ENCODE measurements at regions not wholly inside any gene's neighbourhood (a gene's known extent, or its start where the extent isn't known, plus 50 kb on each side); places are given as distances from the start of the nearest gene placed in this dataset.

DNA sequence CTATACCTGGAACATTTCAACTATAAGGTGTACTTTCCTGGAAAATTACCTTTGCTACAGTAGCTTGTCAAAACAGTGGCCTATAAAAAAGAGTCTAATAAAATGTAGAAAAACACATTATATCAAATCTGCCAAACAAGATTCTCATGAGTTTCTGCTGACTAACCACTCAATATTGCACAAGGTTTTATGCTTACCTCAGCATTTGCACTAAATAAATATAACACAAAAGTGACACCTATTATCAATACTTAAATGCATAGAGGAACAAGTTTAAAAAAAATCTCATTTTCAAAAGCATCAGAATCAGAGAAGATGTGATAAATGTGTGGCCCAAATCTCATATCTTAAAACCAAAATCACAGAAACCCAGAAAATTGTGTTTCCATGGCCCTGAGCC is 281.4 kb downstream of the RSL24D1 start:
- DNase-seq (no peak), ATAC-seq (no peak)
- intact Hi-C loops (cut with DNase I, micrococcal nuclease) = no loop called here

DNA sequence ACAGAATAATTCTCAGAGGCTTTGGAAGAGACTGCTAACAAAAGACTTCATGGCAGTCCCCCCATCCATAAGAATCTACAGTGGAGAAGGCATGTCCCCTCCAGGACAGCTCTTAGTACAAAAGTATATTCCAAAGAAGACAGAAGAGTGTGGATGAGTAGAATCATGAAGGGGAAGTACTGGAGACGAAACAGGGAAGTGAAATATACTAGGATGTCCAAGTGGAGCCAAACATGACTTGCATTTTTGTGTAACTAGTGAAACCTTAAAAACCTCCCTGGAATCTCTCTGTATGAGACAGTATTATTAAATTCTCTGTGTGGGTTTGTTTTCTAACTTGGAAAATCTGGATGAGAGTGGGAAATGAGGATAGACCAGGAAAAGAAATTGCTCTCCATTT is 312.4 kb downstream of the RSL24D1 start:
- intact Hi-C loops (cut with DNase I, micrococcal nuclease) = no loop called here
- no peak for DNase-seq
- ATAC-seq = no peak

- intact Hi-C loops (cut with DNase I, micrococcal nuclease) = no loop called here
- ATAC-seq (no peak), DNase-seq (no peak)
These were observed 336.8 kb downstream of the RSL24D1 start for GRCh38 chr15:54859982-54860381.

- no peak for DNase-seq
These were observed 342.1 kb downstream of the RSL24D1 start for GRCh38 chr15:54854667-54855066.

DNA sequence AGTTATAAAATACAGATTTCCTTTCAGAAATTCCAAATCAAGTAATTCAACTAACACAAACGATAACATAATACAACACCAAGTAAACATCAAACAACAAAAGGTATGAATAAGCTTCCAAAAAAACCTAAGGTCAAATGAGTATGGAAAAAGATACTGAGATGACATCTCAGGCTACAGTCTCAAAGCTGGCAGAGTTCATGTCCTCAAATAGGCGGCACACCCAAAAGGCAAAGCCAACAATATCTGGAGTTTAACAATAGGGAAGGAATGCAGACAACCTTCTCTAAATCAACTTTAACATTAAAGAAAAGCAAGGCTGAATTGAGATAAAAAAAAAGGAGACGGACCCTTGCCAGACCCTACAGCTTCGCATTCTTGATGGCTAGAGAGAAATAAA is 346.6 kb downstream of the RSL24D1 start:
- intact Hi-C loops (cut with DNase I, micrococcal nuclease) = no loop called here
- DNase-seq (no peak), ATAC-seq (no peak)

More at GRCh38 chr15:54854667-54855066, 342.1 kb downstream of the RSL24D1 start:
- no peak for ATAC-seq
- intact Hi-C loops (cut with DNase I, micrococcal nuclease) = no loop called here

GRCh38 chr15:54843006-54843405 is 353.7 kb downstream of the RSL24D1 start:
- no peak for ATAC-seq
- intact Hi-C loops (cut with DNase I, micrococcal nuclease) = no loop called here

DNA sequence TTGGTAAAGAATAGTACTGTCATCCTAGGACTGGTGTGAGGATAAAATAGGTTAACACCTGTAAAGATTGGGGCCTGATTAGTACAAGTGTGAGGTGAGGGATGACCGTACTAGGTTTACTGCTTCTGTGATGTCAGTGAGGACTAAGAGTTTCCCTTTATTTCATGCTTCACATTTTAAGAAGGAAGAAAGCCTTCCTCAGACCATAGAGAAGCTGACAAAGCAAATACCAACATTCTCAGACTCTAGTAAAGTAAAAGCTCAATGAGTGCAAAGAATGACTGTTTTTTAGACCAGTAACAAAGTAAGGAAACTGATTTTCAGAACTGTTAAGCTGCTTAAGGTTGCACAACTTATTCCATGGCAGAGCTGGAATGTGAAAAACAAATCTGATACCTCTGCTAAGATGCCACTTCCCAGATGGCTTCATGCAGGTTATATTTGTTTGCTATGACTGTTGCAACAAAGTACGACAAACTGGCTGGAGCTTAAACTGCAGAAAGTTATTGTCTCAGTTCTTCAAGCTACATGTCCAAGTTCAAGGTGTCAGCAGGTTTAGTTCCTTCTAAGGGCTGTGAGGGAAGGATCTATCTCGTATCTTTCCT is 354.9 kb downstream of the RSL24D1 start:
- ATAC-seq (no peak), DNase-seq (no peak)
- intact Hi-C loops (cut with DNase I, micrococcal nuclease) = no loop called here

More at GRCh38 chr15:54843006-54843405, 353.7 kb downstream of the RSL24D1 start:
- DNase-seq = no peak

DNA sequence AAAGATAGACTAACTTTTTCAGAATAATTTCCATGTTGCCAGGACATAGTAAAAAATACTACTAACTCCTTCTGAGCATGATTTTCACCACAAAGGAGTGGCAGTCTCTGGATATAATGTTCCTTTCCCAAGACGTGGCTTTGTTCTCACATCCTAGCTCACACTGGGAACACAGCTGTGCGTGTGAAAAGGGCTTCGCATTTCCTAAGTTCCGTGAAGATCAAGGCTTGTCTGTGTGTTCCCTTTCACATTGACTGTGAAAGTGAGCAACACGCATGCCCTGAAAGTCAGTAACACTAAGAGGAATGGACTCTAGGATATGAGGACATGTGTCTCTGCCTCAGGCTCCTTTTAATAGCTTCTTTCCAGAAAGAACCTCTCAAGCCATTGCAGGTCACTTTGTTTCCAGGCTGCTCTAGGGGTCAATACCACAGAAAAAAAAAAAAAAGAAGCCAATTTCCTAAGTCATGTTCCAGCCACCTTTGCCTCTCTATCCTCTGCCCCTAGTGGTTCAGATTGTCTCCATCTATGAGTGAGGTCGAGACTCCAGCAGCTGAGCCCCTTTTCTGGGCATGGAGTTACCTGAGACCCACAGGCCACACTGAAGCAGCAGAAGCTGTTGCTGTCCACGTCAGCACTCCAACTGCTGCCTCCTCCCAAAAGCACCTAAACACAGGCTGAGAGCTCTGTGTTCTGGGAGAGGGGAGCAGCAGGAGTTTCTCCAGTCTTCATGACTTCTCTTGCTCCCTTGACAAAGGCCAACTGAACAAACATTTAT is 355.9 kb downstream of the RSL24D1 start:
- ATAC-seq = no peak
- no peak for DNase-seq
- intact Hi-C loops (cut with DNase I, micrococcal nuclease) = no loop called here

DNA sequence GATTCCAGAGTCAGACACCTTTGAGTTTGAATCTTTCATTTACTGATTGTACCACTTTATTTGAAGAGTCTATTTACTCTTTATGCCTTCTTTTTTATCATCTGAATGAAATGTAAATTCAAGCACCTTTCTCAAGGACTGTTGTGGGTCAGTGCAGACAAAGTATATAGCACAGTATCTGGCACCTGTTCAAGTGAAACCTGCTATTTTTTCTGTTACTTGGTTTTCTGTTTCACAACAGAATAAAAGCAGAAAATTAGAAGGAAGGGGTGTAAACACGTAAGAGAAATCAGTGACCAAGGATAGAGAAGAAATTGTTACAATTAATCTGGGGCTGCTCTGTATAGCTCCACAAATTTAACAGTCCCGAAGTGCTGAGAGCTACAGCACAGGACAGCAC is 357.4 kb downstream of the RSL24D1 start:
- ATAC-seq = no peak
- DNase-seq = no peak
- intact Hi-C loops (cut with DNase I, micrococcal nuclease) = no loop called here

- intact Hi-C loops (cut with DNase I, micrococcal nuclease) = no loop called here
- no peak for DNase-seq
- ATAC-seq = no peak
These were observed 360.5 kb downstream of the RSL24D1 start for GRCh38 chr15:54836052-54836795.

DNA sequence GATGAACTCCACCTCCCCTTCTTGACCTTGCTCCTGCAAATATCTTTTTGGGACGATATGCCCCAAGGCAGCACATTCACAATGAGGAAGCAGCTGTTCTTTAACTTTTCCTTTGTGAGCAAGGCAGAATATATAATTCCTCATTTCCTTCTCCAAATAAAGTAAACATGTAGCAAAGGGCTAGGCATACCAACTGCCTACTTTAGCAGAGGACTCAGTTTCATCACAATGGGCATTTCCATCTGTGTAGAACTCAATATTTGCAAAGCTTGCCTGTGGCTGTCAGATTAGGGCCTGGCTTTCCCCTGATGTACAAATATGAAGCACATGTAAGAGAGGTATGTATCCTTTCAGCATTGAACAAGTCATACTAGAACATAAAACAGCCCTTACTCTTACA is 366.9 kb downstream of the RSL24D1 start:
- DNase-seq (no peak), ATAC-seq (no peak)
- intact Hi-C loops (cut with DNase I, micrococcal nuclease) = no loop called here

DNA sequence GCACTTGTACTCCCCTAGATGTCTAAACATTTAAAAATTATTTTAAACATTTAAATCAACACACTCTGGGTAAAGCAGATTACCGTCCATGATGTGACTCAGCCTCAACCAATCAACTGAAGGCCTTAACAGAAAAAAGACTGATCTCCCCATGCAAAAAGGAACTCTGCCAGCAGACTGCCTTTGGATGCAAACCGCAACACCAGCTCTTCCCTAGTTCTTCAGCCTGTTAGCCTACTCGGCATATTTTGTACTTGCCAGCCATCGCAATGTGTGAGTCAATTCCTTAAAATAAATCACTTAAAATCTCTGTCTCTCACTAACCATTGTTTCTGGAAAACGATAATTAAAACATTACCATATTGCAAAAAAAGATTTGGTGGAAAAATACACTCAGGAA is 375.9 kb downstream of the RSL24D1 start:
- intact Hi-C loops (cut with DNase I, micrococcal nuclease) = no loop called here
- ATAC-seq = no peak
- no peak for DNase-seq

GRCh38 chr15:54820098-54820497 is 376.6 kb downstream of the RSL24D1 start:
- intact Hi-C loops (cut with DNase I, micrococcal nuclease) = no loop called here
- DNase-seq (no peak), ATAC-seq (no peak)

GRCh38 chr15:54816401-54816800 is 380.3 kb downstream of the RSL24D1 start:
- intact Hi-C loops (cut with DNase I, micrococcal nuclease) = no loop called here
- no peak for ATAC-seq
- DNase-seq = no peak

DNA sequence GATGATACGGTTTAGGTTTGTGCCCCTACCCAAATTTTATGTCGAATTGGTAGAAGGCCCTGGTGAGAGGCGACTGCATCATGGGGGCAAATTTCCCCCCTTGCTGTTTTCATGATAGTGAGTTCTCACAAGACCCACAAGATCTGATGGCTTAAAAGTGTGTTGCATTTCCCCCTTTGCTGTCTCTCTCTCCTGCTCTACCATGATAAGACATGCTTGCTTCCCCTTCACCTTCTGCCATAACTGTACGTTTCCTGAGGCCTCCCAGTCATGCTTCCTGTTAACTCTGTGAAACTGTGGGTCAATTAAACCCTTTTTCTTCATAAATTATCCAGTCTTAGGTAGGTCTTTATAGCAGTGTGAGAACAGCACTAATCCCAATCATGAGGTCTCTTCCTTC is 381.2 kb downstream of the RSL24D1 start:
- ATAC-seq (no peak), DNase-seq (no peak)
- intact Hi-C loops (cut with DNase I, micrococcal nuclease) = no loop called here

DNA sequence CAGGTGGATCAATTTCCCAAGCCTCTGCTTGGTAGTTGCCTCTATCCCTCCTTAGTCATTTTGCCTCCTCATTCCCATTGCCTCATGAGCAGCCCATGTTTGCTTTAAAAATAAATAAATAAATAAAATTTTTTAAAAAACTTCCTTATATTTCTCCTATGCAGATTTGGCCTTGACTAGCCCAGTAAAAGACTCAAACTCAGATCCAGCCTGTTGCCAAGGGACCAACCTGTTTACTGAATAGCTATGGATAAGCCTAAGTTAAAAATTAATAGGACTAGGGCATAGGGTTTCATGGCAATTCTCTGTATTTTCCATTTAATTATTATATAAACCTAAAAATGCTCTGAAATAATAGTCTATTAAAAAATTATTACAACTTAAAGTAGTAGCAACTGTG is 384.4 kb downstream of the RSL24D1 start:
- no peak for ATAC-seq
- no peak for DNase-seq
- intact Hi-C loops (cut with DNase I, micrococcal nuclease) = no loop called here

- DNase-seq (no peak), ATAC-seq (no peak)
- intact Hi-C loops (cut with DNase I, micrococcal nuclease) = no loop called here
These were observed 386.2 kb downstream of the RSL24D1 start for GRCh38 chr15:54810496-54810895.

- no peak for ATAC-seq
- DNase-seq = no peak
- intact Hi-C loops (cut with DNase I, micrococcal nuclease) = no loop called here
These were observed 386.7 kb downstream of the RSL24D1 start for GRCh38 chr15:54810031-54810430.

- ATAC-seq (no peak), DNase-seq (no peak)
- intact Hi-C loops (cut with DNase I, micrococcal nuclease) = no loop called here
These were observed 388.4 kb downstream of the RSL24D1 start for GRCh38 chr15:54808321-54808720.

- intact Hi-C loops (cut with DNase I, micrococcal nuclease) = no loop called here
- ATAC-seq = no peak
- no peak for DNase-seq
These were observed 392.8 kb downstream of the RSL24D1 start for GRCh38 chr15:54803987-54804386.
